HepG2 (cell line): ENCODE measurements at regions not wholly inside any gene's neighbourhood (a gene's known extent, or its start where the extent isn't known, plus 50 kb on each side); places are given as distances from the start of the nearest gene placed in this dataset.

Source experiments
- ATAC-seq: fragments of 200-7000 bp; cut with Tn5 transposase; 3 replicates; pipeline ENCODE4 v1.9.1; 2020; ENCODE audit warnings: mild to moderate bottlenecking, moderate library complexity
- BruUV-seq: library from RNA; stranded (reverse); fragments of 400-500 nt; replicated peaks from 2 replicates; lab custom pipeline; 2021; lab: Mats Ljungman, UMichigan
- CTCF ChIA-PET: fragments of 300-600 bp; formaldehyde crosslinking; extraction: SDS; loops from one replicate; lab custom pipeline; 2021; ENCODE audit warnings: low total read pairs, inconsistent platforms, low intra/inter-chr PET ratio; lab: Yijun Ruan, JAX
- POLR2A ChIA-PET: fragments of 350-600 bp; sonication (Branson Sonifier 250); formaldehyde crosslinking; loops from one replicate; lab custom pipeline; 2020; ENCODE audit warnings: antibody characterized with exemption, inconsistent platforms; lab: Yijun Ruan, JAX
- DNase-seq: peaks from one replicate; pipeline ENCODE4 v3.0.0-alpha.2; 2015; ENCODE audit warnings: low spot score
- FAIRE-seq: peaks from 3 replicates; lab custom pipeline; 2011; peaks lifted over from hg19 to GRCh38; lab: Jason Lieb, UNC
- H2AFZ ChIP-seq: one replicate; pipeline ENCODE4 v1.6.1; 2011; ENCODE audit warnings: low read length, inconsistent platforms
- H3K27ac ChIP-seq: fragments of 300-600 bp; 3 replicates; pipeline ENCODE4 v1.8.0; 2011; ENCODE audit warnings: mixed run types, mild to moderate bottlenecking, mixed read lengths, low read length, inconsistent platforms; ENCODE audit not compliant: insufficient read depth; ENCODE audit errors: extremely low read length
- H3K27me3 ChIP-seq, 2 experiments: fragments of 200-600 bp in 1 of 2; 2 replicates in 1 of 2; 3 replicates in 1 of 2; pipeline versions ENCODE4 v1.6.0 to v1.8.0; 2011; ENCODE audit warnings: low read length in 2 of 2, mild to moderate bottlenecking in 2 of 2, moderate library complexity in 2 of 2, inconsistent platforms in 1 of 2; ENCODE audit not compliant: insufficient read depth in 2 of 2, control insufficient read depth in 1 of 2
- H3K36me3 ChIP-seq, 2 experiments: fragments of 200-600 bp in 1 of 2; replicated peaks in 1 of 2; 2 replicates in 1 of 2; 3 replicates in 1 of 2; pipeline versions ENCODE4 v1.5.1 to v1.8.0; 2011; ENCODE audit warnings: low read length in 2 of 2, inconsistent platforms in 1 of 2; ENCODE audit not compliant: insufficient read depth in 2 of 2, control insufficient read depth in 1 of 2
- H3K4me1 ChIP-seq: 2 replicates; pipeline ENCODE4 v1.5.1; 2012; ENCODE audit warnings: low read length, inconsistent platforms; ENCODE audit not compliant: insufficient read depth
- H3K4me2 ChIP-seq: 2 replicates; pipeline ENCODE4 v1.6.0; 2011; ENCODE audit warnings: low read depth, low read length, inconsistent platforms
- H3K4me3 ChIP-seq, 3 experiments: fragments of 200-600 bp in 1 of 3; sonication (generic), shearing (Covaris generic) in 1 of 3; replicated peaks in 1 of 3; 2 replicates each; pipeline ENCODE4 v1.5.1; 2011 to 2016; ENCODE audit warnings: low read length in 3 of 3, inconsistent platforms in 2 of 3, low read depth in 2 of 3, mild to moderate bottlenecking in 2 of 3, control low read depth in 1 of 3, mixed read lengths in 1 of 3; ENCODE audit not compliant: insufficient read depth in 1 of 3
- H3K79me2 ChIP-seq: one replicate; pipeline ENCODE4 v1.6.1; 2011; ENCODE audit warnings: low read length, inconsistent platforms; ENCODE audit not compliant: insufficient read depth
- H3K9ac ChIP-seq: 2 replicates; pipeline ENCODE4 v1.6.0; 2011; ENCODE audit warnings: mild to moderate bottlenecking, low read depth, low read length, inconsistent platforms; ENCODE audit not compliant: insufficient read depth
- H3K9me3 ChIP-seq: 2 replicates; pipeline ENCODE4 v1.5.1; 2012; ENCODE audit warnings: mild to moderate bottlenecking, low read length
- H4K20me1 ChIP-seq: 2 replicates; pipeline ENCODE4 v1.6.0; 2011; ENCODE audit warnings: inconsistent platforms, mild to moderate bottlenecking, low read length, moderate library complexity; ENCODE audit not compliant: insufficient read depth
- ATF3 ChIP-seq: sonication (generic); formaldehyde crosslinking; IDR thresholded peaks from 2 replicates; pipeline ENCODE4 v1.4.0; 2020; ENCODE audit warnings: missing genetic modification reagents
- CTCF ChIP-seq: sonication (generic); formaldehyde crosslinking; IDR thresholded peaks from 2 replicates; pipeline ENCODE4 v1.5.0; 2020; ENCODE audit warnings: mild to moderate bottlenecking, missing genetic modification reagents, moderate library complexity
- E2F2 ChIP-seq: sonication (generic); formaldehyde crosslinking; IDR thresholded peaks from 2 replicates; pipeline ENCODE4 v1.4.0; 2020; ENCODE audit warnings: missing genetic modification reagents, borderline replicate concordance
- MIER2 ChIP-seq: IDR thresholded peaks from 2 replicates; pipeline ENCODE4 v1.6.1; 2016; ENCODE audit warnings: missing biosample characterization, missing genetic modification reagents
- RAD21 ChIP-seq: fragments of 450-650 bp; formaldehyde crosslinking; IDR thresholded peaks from 2 replicates; pipeline ENCODE4 v1.5.0; 2020; ENCODE audit warnings: mild to moderate bottlenecking
- SMC3 ChIP-seq: IDR thresholded peaks from 2 replicates; pipeline ENCODE4 v1.6.1; 2011; ENCODE audit warnings: low read length, improper control_type of control experiment
- STAG1 ChIP-seq: sonication (generic); formaldehyde crosslinking; IDR thresholded peaks from 2 replicates; pipeline ENCODE4 v1.4.0; 2020; ENCODE audit warnings: missing genetic modification reagents
- TMF1 ChIP-seq: sonication (generic); formaldehyde crosslinking; IDR thresholded peaks from 2 replicates; pipeline ENCODE4 v1.8.1; 2022; ENCODE audit warnings: low read depth, missing genetic modification reagents
- ZBTB33 ChIP-seq: sonication (generic); formaldehyde crosslinking; IDR thresholded peaks from 2 replicates; pipeline ENCODE4 v1.4.0; 2020; ENCODE audit warnings: missing genetic modification reagents
- ZNF691 ChIP-seq: sonication (generic); formaldehyde crosslinking; IDR thresholded peaks from 2 replicates; pipeline ENCODE4 v1.4.0; 2020; ENCODE audit warnings: missing genetic modification reagents, low read depth, mild to moderate bottlenecking, borderline replicate concordance
- WGBS: methylation state at CpG from one replicate; pipeline ENCODE4 v1.1.6; 2017; ENCODE audit warnings: low lambda C conversion rate; 5-methylcytosine and 5-hydroxymethylcytosine counted together
- in situ Hi-C: cut with HindIII; loops from 2 replicates; pipeline ENCODE4 v1.10.0; 2017; ENCODE audit warnings: low pct_unique_long_range_greater_than_20kb; ENCODE audit not compliant: extremely low pct_ligation_motif_present
- intact Hi-C: fragments of 100-400 bp; cut with micrococcal nuclease; formaldehyde crosslinking; loops from one replicate; pipeline ENCODE4 v1.10.0; 2022; ENCODE audit not compliant: unreplicated experiment

- Histone ChIP-seq H3K27me3 (no peaks in the 10 kb centered on the region), H4K20me1 (no peaks in the 10 kb centered on the region), H3K9ac (no peak overlapping the region), H3K79me2 (no peaks in the 10 kb centered on the region), H3K4me1 (no peaks in the 10 kb centered on the region), H3K36me3 (no peaks in the 10 kb centered on the region), H3K4me2 (no peak overlapping the region), H3K9me3 (no peaks in the 10 kb centered on the region), H3K4me3 (no peak overlapping the region), H2AFZ (no peak overlapping the region), H3K27ac (no peak overlapping the region)
- CTCF ChIA-PET: no interaction called here
- FAIRE-seq (no peak), ATAC-seq (no peak), DNase-seq (no peak)
- in situ Hi-C loops (no loop called here), intact Hi-C loops (no loop called here)
- WGBS: 74% methylated on average over 5 of the region's 5 CpGs
- POLR2A ChIA-PET: no interaction called here
- TF ChIP-seq E2F2 (CRISPR knock-in tag) (no peak), ATF3 (CRISPR knock-in tag) (no peak)
- BruUV-seq: no TSS peak
These were observed 54.4 kb upstream of the HAO2 start for GRCh38 chr1:119314001-119314796.

GRCh38 chr1:119316870-119317416 is 51.6 kb upstream of the HAO2 start:
- H3K27ac ChIP-seq: no peak overlapping the region
- H3K4me1 ChIP-seq: no peaks in the 10 kb centered on the region
- H3K9ac ChIP-seq: no peak overlapping the region
- no TSS peak for BruUV-seq
- ATAC-seq: peak; percentile 40; the same call in 2 of the 3 replicates
- CTCF ChIA-PET: interaction anchor here (1.1 to 1.9 kb wide), 2 partner anchors 30 to 50 kb away, joined by 3 to 16 read pairs; partner anchors contain the start of gene HAO2
- POLR2A ChIA-PET: interaction anchor here (0.5 to 1.2 kb wide), 2 partner anchors 10 to 18 kb away, joined by 3 read pairs; no protein-coding TSS in a partner anchor
- no peaks in the 10 kb centered on the region for H4K20me1 ChIP-seq
- no peak overlapping the region for H3K4me2 ChIP-seq
- DNase-seq: no peak
- WGBS: 92% methylated on average over 18 of the region's 18 CpGs
- TF ChIP-seq TMF1 (CRISPR knock-in tag): no peak
- TF ChIP-seq SMC3: peak; percentile 33; the same call in 1 of the 2 replicates
- TF ChIP-seq RAD21: peak; percentile 24; the same call in 1 of the 2 replicates
- no peak for TF ChIP-seq ZNF691 (CRISPR knock-in tag)
- peak; percentile 41 for TF ChIP-seq CTCF (CRISPR knock-in tag)
- no peak for TF ChIP-seq MIER2
- peak; percentile 91 for TF ChIP-seq ZBTB33 (CRISPR knock-in tag)
- peak; percentile 38 for TF ChIP-seq STAG1 (CRISPR knock-in tag)
- no peaks in the 10 kb centered on the region for H3K9me3 ChIP-seq
- no peak overlapping the region for H3K4me3 ChIP-seq
- H2AFZ ChIP-seq: no peak overlapping the region
- in situ Hi-C loops: no loop called here
- intact Hi-C loops: no loop called here
- no peak for FAIRE-seq
- H3K27me3 ChIP-seq: no peaks in the 10 kb centered on the region
- no peaks in the 10 kb centered on the region for H3K36me3 ChIP-seq
- H3K79me2 ChIP-seq: no peaks in the 10 kb centered on the region
